Activated CD8-positive, alpha-beta T cell treated with anti-CD3 and anti-CD28 coated beads for 36 hours (primary cell): ENCODE measurements at regions not wholly inside any gene's neighbourhood (a gene's known extent, or its start where the extent isn't known, plus 50 kb on each side); places are given as distances from the start of the nearest gene placed in this dataset.

Experiments used
- ATAC-seq: fragments of 200-7000 bp; cut with Tn5 transposase; one replicate; pipeline ENCODE4 v1.10.0; 2021; ENCODE audit warnings: mild to moderate bottlenecking, moderate library complexity
- CTCF ChIA-PET: fragments of 350-600 bp; sonication (Branson Sonifier 250); formaldehyde crosslinking; loops from one replicate; lab custom pipeline; 2021; ENCODE audit warnings: antibody characterized with exemption; lab: Charles Lee
- POLR2A ChIA-PET: fragments of 350-600 bp; sonication (Branson Sonifier 250); formaldehyde crosslinking; loops from one replicate; lab custom pipeline; 2021; ENCODE audit warnings: antibody characterized with exemption; lab: Charles Lee
- DNase-seq: peaks from one replicate; pipeline ENCODE4 v3.0.0-alpha.2; 2020
- H3K27ac Mint-ChIP-seq: one replicate; pipeline ENCODE4 v1.8.0; 2021; ENCODE audit warnings: mild to moderate bottlenecking, mixed read lengths
- H3K27me3 Mint-ChIP-seq: one replicate; pipeline ENCODE4 v1.8.0; 2021; ENCODE audit warnings: mixed read lengths
- H3K36me3 Mint-ChIP-seq: one replicate; pipeline ENCODE4 v1.8.0; 2021; ENCODE audit warnings: low read depth, mixed read lengths
- H3K4me1 Mint-ChIP-seq: one replicate; pipeline ENCODE4 v1.8.0; 2021; ENCODE audit warnings: low read depth, mixed read lengths
- H3K4me3 Mint-ChIP-seq: one replicate; pipeline ENCODE4 v1.8.0; 2021; ENCODE audit warnings: mild to moderate bottlenecking, moderate library complexity, mixed read lengths
- H3K9me3 Mint-ChIP-seq: one replicate; pipeline ENCODE4 v1.8.0; 2021; ENCODE audit warnings: mixed read lengths
- intact Hi-C: fragments of 100-400 bp; cut with micrococcal nuclease; formaldehyde crosslinking; loops from one replicate; pipeline ENCODE4 v1.10.0; 2022
- TF ChIP-seq, protein P1 (sequence below): fragments of 200-600 bp; IDR thresholded peaks from one replicate; pipeline ENCODE4 v1.8.0; 2022; ENCODE audit warnings: antibody characterized with exemption, mild to moderate bottlenecking

DNA sequence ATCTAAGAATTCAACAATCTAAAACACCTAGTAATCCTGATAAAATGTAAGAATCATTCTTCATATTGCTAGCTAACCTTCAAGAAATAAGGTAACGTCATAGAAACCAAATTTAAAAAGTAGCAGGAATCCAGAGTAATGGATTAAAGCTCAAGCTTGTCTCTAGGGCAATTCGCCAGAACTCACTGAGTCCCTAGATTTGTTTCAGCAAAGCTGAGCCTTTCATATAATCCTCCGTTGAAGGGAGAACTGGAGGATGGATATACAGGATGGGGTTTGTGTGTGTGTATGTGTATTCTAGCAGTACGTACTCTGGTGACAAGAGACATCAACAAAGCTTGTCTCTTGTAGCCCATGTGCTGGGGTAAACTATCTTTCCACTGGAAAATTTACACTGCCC, 2173.5 kb upstream of the AGA start:
- intact Hi-C loops = no loop called here
- Mint-ChIP-seq H3K36me3 (no peaks in the 10 kb centered on the region), H3K4me1 (no peaks in the 10 kb centered on the region), H3K9me3 (peaks cover 7% of the 10 kb centered on the region), H3K4me3 (no peak overlapping the region), H3K27ac (no peak overlapping the region), H3K27me3 (no peaks in the 10 kb centered on the region)
- POLR2A ChIA-PET = no interaction called here
- ATAC-seq (no peak), DNase-seq (no peak)
- CTCF ChIA-PET = no interaction called here
- TF ChIP-seq, protein P1, sequence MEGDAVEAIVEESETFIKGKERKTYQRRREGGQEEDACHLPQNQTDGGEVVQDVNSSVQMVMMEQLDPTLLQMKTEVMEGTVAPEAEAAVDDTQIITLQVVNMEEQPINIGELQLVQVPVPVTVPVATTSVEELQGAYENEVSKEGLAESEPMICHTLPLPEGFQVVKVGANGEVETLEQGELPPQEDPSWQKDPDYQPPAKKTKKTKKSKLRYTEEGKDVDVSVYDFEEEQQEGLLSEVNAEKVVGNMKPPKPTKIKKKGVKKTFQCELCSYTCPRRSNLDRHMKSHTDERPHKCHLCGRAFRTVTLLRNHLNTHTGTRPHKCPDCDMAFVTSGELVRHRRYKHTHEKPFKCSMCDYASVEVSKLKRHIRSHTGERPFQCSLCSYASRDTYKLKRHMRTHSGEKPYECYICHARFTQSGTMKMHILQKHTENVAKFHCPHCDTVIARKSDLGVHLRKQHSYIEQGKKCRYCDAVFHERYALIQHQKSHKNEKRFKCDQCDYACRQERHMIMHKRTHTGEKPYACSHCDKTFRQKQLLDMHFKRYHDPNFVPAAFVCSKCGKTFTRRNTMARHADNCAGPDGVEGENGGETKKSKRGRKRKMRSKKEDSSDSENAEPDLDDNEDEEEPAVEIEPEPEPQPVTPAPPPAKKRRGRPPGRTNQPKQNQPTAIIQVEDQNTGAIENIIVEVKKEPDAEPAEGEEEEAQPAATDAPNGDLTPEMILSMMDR = no peak

DNA sequence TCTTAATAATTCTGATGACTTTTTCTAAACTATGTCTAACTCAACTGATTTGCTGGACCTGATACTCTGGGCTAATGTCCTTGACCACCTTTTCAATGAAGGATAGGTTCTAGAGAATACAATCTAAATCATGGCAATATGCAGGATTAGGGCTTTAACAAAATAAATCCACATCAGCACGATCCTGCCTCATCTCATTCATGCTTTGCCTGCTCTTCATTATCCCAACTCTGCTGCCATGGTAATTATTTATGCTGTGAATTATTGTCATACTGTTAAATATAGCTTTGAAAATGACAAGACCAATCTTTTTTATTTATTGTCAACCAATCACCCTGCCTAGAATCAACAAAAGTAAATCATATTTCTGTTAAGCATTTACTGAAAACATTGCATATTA, 2176.7 kb upstream of the AGA start:
- H3K27me3 Mint-ChIP-seq = no peaks in the 10 kb centered on the region
- ChIA-PET POLR2A (no interaction called here), CTCF (no interaction called here)
- peaks cover 5% of the 10 kb centered on the region for H3K9me3 Mint-ChIP-seq
- no peak overlapping the region for H3K27ac Mint-ChIP-seq
- DNase-seq (no peak), ATAC-seq (no peak)
- intact Hi-C loops = no loop called here
- H3K4me3 Mint-ChIP-seq = no peak overlapping the region
- TF ChIP-seq, protein P1 = no peak
- H3K36me3 Mint-ChIP-seq = no peaks in the 10 kb centered on the region
- H3K4me1 Mint-ChIP-seq = no peaks in the 10 kb centered on the region

DNA sequence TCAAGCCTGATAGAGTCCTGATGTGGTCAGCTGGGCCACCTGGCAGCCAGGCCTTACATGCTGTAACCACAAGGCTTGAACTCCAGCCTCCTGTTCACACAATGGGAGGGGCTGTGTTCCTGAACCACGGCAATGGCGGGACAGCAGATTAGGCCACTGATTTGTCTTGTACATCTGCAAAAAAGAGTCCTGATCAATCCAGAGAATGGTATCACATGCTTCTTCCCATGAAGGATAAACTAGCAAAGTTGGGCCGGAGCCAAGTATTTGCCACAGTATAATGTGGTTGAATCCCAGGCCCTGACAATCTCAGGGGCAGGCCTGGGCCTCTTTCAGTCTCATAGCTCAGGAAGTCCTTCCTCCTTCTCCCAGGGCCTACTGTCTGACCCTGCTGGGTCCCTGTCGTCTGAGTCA, 2182.5 kb upstream of the AGA start:
- DNase-seq (no peak), ATAC-seq (no peak)
- CTCF ChIA-PET = no interaction called here
- intact Hi-C loops = no loop called here
- TF ChIP-seq, protein P1 = no peak
- H3K27ac Mint-ChIP-seq = no peak overlapping the region
- H3K36me3 Mint-ChIP-seq = no peaks in the 10 kb centered on the region
- peaks cover 2% of the 10 kb centered on the region for H3K9me3 Mint-ChIP-seq
- POLR2A ChIA-PET = no interaction called here
- no peak overlapping the region for H3K4me3 Mint-ChIP-seq
- H3K4me1 Mint-ChIP-seq = no peaks in the 10 kb centered on the region
- H3K27me3 Mint-ChIP-seq = no peaks in the 10 kb centered on the region

GRCh38 chr4:179625406-179625805, 2183.2 kb upstream of the AGA start:
- Mint-ChIP-seq H3K9me3 (peaks cover 2% of the 10 kb centered on the region), H3K4me1 (no peaks in the 10 kb centered on the region), H3K27ac (no peak overlapping the region), H3K36me3 (no peaks in the 10 kb centered on the region), H3K27me3 (no peaks in the 10 kb centered on the region), H3K4me3 (no peak overlapping the region)
- intact Hi-C loops = no loop called here
- TF ChIP-seq, protein P1 = no peak
- ChIA-PET POLR2A (no interaction called here), CTCF (no interaction called here)
- no peak for ATAC-seq
- DNase-seq = no peak

DNA sequence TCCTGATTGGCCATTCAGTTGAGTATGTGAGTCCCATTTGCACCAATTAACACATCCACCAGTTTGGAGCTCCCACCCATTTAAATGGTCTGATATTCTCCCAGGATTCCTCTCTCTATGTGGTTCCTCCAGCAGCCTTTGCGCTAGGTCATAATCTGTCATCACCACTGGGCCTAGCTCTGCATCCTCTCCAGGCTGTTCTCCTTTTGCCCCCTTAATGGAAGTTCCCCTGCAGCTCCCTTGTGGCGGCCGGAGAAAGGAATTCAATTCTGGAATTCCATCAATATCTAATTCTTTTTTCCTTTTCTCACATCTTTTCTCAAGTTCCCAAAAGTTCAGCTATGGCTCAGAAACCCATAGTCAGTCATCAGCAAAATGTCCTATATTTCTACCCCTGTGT, 2184.4 kb upstream of the AGA start:
- Mint-ChIP-seq H3K4me3 (no peak overlapping the region), H3K4me1 (no peaks in the 10 kb centered on the region), H3K27ac (no peak overlapping the region), H3K27me3 (no peaks in the 10 kb centered on the region), H3K9me3 (peaks cover 2% of the 10 kb centered on the region), H3K36me3 (no peaks in the 10 kb centered on the region)
- TF ChIP-seq, protein P1 = no peak
- ChIA-PET CTCF (no interaction called here), POLR2A (interaction anchor here (0.7 kb wide), 1 partner anchor 161 kb away, joined by 3 read pairs; no protein-coding TSS in a partner anchor)
- intact Hi-C loops = no loop called here
- no peak for DNase-seq
- ATAC-seq = no peak
